CD4-positive, alpha-beta T cell treated with Interleukin-4 for 4 hours (primary cell): ENCODE measurements at regions not wholly inside any gene's neighbourhood (a gene's known extent, or its start where the extent isn't known, plus 50 kb on each side); places are given as distances from the start of the nearest gene placed in this dataset.
A peak's percentile ranks its signal among the peaks of the same experiment; 100 is the strongest.

Experiments used
- DNase-seq: peaks from one replicate; pipeline ENCODE4 v3.0.0-alpha.2; 2020

DNA sequence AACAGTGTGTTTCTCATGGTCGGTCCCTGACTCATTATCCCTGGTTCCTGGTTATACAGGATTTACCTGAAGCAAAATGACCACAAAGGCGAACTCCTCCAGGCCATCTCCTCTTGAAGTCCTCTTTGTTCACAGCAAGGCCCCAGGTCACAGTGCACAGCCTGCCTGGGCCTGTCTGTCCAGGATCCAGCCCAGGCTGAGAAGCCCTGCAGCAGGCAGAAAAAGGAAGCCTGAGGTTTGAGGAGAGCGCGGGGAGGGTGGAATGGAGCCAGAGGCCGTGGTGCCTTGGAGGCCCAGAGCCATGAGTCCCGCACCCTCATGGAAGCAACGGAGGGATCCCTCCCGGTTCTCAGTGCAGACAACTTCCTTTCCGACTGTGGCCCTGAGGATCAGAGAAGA is 136.8 kb upstream of the IRF2BP2 start:
- DNase-seq: no peak

DNA sequence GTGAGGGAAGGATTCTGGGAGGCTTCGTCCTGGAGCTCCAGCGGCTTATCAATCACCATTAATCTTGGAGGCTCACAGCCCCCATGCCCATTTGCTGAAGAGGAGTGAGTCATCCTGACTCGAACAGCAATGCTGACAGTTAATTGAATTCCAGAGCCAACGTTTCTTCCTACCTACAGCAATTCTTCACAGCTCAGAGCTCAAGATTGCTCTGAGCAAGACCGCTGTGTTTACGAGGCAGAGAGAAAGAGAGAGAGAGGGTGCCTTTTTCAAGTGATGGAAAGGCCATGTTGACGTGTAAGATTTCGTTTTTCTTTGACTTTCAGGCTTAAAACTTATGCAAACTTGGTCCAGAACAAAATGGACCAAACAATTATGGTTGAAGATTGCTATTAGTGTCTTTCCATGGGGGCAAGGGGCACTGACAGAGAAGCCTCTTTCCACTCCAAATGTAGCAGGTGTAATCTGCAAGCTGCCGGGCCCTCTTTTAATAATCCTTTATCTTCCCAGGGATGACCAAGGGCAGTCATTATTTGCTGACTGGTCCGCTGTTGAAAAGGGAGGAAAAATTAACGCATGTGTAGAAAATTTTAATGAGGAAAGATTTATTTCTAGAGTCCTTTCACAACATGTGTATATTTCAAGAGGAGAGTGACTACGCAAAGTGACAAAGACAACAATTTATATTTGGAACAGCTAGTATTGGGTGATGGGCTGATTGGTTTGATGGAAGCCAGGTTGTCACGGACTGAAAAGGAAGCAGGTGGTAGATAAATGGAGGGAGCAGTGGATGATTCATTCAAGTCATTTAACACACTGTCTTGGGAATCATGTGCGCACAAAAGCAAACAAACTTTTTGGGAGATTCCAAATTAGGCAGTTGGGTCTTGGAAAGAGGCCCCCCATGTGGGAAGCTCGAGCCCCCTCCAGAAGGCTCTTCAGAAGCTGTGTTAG is 136.1 kb upstream of the IRF2BP2 start:
- DNase-seq: no peak

DNA sequence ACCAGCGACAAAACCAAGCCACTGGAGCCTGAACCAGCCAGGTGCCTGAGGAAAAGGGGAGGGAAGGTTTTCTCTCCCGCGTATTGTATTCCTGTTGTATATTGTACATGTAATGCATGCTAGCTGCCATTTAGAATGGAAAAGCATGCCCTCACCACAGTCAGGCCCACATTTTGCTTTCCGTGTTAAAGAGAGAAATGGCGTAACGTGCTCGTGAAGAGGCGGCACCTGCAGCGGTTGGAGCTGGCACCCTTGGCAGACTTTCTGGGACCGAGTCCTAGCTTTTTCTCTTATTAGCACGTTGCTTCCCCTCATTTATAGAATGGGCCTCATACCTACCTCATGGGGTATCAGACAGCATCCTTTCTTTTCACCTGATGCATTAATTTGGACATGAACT is 135.3 kb upstream of the IRF2BP2 start:
- no peak for DNase-seq

DNA sequence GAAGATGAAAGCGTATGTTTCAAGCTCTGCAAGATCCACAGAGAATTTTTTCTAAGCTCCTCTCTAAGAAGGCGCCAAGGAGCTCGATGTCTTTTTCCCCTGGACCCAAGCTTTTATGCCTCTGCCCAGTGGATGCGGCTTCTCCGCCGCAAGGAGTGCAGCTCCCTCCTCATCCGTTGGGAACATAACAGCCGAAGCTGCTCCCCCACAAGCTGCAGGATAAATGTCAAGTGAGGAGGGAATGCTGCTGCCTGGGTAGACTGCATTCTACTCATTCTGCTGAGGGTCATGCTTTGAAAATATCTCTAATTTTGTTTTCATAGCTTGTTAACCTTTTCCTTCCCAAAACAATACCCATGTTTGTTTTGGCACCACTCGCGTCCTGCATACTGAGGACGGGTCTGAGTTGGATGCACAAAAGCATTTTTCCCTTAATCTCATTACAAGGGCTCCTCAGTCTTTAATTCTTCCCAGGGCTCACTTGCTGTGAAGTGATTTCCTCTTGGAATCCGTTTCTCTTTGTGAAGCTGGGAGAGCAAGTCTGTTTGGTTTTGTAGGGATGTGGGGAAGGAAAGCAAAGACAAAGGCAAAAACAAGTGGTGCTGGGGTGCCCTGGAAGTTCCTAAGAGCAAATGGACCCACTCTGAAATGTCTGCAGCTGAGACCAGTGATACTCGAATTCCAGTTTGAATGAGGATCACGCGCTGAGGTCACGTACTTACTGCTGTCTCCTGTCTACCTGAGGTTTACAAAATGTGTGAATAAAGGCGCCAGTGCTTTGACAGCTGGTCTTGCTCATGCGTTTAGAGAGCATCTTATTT is 134.0 kb upstream of the IRF2BP2 start:
- no peak for DNase-seq

DNA sequence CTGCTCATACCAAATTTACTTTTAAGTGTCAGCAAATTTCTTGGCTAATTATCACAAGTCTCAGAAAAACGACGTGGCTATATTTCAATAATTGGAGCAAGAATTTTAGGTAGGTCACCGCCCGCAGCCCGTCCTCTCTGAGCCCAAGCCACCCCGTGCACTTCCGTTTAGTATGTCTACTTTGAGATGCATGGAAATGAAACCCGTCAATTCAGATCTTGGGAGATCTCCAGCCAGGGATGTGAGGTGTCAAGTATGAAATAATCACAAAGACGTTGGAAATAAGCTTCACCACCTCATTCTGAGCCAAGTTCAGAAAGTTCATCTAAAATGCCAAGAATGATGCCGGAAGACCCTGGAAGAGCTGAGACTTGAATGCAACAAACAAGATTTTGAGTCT is 132.6 kb upstream of the IRF2BP2 start:
- no peak for DNase-seq

DNA sequence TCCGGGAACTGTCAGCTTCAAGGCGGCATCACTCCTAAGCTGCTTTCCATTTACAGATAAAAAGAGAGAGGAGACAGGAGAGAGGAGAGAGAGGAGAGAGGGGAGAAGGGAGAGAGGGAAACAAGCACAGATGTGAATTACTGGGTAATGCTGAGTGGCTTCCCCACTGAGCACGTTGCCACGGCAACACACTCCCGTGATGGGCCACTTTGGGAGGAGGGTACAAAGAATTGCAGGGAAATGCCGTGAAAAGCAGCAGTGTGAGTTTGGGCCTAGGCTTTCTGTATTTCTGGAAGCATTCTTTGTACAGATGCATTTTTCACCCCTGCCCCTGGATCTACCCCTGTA is 128.0 kb upstream of the IRF2BP2 start:
- DNase-seq: no peak

DNA sequence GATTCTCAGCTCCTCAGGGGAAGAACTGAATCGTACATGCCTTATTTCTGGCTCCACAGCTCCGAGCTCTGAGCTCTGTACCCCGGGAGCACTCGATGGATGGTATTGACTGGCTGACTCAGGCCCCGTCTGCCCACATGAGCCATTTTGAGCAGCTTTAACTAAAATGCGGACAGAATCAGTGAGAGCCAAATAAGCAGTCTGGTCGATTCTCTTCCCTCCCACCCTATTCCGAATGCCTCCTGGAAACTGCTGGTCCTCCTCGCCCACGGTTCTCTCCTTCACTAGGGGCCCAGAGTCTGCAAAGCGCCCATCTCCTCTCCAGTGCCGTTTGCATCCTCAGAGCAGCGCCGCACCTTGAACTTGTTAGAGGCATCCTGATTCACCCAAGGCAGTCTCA is 125.9 kb upstream of the IRF2BP2 start:
- no peak for DNase-seq

DNA sequence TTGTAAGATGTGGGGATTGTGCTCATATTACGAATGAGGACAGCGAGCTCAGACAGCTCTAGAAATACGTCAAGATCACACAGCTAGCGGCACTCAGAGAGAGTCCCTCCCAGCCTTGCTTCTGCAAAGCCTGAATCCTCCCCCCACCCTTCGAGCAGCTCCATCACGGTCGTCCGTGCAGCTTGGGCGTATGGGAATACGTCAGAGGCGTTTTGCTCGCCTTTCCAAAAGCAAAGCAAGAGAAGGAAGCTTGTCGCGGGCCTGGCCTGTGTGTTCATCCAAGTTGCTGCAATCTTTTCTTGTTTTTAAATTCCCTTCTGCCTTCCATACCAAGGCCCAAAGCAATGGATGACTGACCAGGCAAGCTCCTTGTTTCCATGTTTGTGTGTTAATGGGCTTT is 125.5 kb upstream of the IRF2BP2 start:
- no peak for DNase-seq

DNA sequence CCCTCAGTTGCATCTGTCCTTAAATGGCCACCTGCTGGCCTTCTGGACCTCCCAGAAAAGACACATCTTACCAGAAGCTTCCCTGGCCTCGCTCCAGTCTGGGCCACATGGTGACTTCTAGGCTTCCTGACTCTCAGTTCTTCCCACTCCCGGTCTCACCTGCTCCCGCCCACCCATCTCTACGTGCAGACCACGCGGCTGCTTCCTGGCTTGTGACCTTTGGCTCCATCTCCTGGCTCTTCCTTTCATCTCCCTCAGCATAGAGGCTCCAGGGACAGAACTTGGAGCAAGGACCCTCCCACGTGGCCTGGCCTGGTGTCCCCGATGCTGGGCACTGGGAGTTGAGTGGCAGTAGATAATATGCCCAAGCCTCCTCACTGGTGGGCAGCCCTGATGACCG is 124.9 kb upstream of the IRF2BP2 start:
- DNase-seq: no peak

DNA sequence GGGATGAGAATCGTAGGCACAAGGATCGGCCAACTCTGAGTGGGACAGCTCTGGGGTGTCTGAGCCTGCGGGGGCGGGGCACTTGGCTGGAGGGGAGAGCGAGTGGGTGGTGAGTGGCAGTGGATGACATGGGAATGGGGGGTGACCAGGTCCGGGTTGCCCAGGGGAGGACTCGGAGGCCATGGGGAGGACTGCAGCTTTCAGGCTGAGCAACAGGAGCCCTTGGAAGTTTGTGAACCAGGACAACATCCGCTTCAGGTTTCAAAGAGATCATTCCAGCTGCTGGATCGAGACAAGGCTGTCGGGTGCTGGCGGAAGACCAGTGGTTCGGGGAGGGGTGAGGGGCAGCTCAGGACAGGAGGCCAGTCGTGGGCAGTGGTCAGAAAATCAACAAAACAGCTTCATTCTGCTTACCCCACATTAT is 124.4 kb upstream of the IRF2BP2 start:
- DNase-seq: no peak

DNA sequence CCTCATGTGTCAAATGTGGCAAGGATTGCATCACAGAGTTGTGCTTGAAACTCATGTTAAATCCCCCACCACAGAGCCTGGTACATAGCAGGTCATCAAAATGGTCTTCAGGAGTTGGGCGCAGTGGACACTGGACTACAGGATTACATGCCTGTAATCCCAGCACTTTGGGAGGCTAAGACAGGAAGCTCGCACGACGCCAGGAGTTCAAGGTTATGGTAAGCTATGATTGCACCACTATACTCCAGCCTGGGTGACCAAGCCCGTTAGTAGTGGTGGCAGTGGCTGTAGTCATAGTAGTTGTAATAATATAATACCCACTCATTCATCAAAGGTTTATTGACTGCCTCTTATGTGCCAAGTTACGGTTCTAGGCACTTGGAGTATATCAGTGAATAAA is 123.4 kb upstream of the IRF2BP2 start:
- no peak for DNase-seq

DNA sequence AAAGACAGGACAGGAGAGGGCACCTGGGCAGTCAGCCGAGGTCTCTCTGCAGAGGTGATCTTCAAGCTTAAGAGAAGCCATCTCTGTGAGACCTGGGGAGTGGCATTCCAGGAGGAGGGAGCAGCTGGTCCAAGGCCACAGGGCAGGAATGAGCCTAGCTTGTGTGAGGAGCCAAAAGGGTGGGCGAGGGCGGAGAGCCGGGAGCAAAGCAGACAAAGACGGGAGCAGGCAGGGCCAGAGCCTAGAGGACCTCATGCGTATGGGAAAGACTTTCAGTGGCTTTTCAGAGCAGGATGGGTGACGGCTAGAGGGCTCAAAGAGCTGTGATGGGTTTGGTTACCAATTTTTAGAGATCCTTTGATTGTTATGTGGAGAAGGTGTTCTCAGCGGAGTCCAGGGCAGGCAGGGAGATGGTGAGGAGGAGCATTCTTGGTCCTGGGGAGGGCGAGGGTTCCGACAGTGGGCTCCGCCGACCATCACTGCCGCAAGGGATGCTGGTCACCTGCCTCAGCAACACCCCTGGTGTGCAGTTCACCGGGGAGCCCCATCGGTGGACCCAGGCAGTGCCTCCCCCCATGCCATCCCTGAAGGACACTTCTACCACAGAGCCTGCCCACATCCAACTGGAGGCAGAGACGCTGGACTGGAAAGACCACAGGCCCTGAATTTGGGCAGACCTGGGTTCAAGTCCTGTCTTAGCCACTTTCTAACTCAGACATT is 122.9 kb upstream of the IRF2BP2 start:
- no peak for DNase-seq

DNA sequence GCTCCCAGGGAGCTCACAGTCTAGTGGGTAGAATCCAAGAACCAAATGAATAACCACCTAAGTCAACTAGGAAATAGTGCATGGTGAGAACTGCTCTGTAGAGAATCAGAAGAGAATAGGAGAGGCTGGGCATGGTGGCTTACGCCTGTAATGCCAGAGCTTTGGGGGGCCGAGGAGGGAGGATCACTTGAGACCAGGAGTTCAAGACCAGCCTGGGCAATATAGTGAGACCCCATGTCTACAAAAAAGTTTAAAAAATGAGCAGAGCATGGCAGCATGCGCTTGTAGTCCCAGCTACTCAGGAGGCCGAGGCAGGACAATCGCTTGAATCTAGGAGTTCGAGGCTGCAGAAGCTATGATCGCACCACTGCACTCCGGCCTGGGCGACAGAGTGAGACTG is 122.3 kb upstream of the IRF2BP2 start:
- DNase-seq: no peak

DNA sequence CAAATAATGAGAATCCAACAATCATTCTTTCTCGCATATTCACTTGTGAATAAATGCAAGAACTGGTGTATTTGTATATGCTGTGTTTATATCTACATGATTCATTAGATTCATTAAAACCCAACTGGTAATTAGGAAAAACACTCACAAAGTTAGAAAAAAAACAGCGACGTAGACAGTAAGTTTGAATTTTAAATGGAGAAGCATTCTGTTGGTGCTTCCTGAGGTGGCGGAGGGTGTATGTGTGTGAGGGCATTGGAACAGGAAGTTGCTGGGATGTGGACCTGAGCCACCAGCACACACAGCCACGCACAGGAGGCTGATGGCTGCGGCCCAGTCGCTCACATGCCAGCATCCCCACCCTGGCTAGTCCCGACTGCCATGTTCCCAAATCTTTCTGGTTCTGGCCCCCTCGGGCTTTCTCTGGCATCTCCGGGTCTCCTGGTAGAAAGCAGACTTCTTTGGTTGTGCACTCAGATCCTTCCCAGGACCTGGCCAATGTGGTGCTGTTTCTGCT is 121.6 kb upstream of the IRF2BP2 start:
- DNase-seq: no peak

DNA sequence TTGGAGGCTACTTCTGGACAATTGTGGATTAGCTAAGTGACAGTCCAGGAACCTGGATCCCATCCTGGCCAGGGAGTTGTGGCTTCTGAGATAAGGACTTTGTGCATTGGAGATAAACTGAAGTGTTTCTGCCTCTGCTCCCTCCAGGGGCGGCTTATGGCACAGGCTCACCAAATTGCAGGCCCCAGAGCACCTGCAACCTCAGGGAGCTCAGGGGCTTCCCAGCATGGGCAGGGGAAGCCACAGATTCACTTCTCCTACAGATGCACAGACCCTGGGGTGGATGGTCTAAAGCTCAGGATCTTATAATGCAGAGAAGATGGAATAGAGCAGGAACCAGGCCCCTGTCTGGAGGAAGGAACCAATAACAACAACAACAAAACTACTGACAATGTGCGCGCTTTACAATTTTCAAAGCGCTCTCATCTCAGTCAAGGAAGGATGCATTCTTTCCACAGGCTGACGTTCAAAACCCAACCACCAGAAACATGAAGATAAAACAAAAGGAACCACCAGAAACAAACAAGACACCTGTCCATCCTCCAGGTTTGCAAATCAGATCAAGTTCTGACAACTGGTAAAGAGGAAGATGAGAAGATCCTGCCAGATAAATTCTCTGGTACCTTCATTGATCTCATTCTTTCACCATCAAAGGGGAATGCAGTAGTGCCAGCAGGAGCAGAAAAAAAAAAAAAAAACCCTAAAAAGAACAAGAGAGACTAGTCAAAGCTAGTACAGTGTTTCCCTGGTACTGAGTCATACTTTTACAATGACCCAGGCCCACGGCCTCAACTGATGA is 121.0 kb upstream of the IRF2BP2 start:
- peak; percentile 88 for DNase-seq

DNA sequence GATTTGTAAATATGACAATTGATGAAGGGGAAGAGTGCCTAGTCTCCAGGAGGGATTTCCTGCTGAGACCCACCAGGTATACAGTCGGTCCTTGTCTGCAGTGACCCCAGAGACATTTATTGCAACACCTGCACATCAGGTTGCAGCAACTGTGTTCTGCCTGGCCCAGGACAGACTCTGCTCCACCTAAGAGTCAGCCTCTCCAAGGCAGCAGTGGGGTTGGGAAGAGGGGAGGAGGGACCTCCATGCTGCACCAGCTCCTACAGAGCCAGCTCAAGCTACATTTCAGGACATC is 120.4 kb upstream of the IRF2BP2 start:
- DNase-seq: no peak

DNA sequence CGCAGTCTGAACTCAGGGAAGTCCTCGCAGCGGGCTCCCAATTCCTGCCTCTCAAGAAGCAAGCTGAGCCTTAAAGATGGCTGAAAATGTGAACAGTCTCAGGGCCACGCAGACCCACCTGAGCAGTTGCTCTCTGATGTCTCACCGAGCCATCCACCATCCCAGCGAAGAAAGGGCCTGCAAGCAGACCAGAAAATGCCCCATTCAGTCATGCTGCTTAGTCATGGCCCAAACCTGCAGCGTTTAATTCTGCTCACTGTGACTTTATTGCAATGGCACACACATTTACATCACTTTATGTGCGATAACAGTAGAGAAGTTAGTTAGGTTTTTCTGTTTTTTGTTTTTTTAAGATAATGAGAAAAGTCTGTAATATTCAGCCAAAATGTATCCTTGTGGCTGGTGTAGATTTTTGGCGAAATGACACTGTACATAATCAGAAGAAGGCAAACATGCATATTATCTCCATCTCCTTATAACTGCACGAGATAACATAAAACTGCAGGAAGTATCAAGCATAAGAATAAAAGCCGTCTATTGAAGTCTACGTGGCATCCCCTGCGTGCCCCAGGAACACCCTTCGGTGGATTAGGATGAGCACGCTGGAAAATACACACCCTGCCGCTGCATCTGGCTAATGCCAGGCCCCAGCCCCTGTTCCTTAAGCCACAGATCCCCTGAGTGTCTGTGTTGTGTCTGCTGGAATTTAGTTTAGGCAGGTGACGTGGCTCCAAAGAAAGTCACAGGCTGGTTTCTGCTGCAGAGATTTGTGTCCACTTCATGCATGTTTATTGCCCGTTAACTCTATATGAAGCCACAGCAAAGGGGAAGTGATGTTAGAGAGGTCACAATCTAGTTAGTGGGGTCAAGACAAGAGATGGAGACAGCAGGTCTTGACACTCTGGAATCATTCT is 119.8 kb upstream of the IRF2BP2 start:
- DNase-seq: no peak

DNA sequence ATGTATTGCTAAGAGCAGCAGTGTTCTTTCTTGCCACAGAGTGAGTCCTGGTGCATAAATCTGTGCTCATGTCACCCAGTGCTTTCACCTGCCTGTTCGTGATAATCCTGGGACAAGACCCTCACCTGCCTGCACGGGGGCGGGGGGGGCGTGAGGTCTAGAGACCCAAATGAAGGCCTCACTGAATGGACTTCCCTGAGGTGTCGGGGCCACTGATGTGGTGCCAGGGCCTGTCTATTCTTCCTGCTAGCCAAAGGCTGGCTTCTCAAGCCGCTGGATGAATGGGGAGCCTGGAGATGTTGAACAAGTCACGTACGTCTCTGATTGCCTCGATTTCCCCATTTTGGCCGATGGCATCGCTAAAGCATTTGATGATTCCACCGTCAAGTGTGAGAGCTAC is 118.8 kb upstream of the IRF2BP2 start:
- no peak for DNase-seq

DNA sequence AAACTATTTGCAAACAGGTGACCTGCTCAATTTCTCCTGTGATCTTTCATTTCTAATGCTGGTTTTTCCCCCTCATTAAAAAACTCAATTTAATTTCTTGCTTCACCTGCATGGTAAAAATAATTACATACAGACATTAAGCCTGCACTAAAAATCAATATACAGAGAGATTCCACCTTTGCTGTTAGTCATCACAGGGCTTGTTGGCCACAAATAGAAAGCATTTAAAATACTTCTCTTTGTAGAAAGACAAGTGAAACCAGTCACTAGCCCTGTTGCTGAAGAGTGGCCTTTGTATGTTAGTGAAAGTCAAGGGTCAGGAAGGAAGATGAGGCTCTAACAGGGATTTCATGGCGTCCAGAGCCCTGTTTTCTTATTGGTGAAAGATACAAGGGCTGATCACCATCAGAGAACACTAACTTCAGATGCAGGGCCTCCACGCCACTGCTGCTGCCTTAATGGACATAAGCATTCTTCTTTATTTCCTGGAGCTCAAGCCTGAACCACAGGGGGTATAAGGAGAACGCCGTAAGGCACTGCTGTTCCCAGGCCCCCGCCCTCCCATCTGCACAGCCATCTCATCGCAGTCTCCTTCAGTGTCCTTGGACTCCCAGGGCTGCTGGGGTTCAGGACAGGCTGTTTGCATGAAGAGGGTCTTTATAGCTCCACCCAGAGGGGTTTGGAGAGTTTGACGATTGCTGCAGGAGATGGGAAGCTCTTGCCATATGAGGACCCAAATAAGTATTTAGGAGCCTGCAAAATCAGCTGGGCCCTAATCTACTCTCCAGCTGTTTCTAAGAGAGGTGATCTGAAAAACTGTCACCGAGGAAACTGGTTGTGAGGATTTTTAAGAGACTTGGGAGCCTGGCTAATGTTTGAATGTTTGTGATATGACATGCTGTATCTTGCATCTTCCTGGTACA is 117.3 kb upstream of the IRF2BP2 start:
- peak; percentile 27 for DNase-seq

DNA sequence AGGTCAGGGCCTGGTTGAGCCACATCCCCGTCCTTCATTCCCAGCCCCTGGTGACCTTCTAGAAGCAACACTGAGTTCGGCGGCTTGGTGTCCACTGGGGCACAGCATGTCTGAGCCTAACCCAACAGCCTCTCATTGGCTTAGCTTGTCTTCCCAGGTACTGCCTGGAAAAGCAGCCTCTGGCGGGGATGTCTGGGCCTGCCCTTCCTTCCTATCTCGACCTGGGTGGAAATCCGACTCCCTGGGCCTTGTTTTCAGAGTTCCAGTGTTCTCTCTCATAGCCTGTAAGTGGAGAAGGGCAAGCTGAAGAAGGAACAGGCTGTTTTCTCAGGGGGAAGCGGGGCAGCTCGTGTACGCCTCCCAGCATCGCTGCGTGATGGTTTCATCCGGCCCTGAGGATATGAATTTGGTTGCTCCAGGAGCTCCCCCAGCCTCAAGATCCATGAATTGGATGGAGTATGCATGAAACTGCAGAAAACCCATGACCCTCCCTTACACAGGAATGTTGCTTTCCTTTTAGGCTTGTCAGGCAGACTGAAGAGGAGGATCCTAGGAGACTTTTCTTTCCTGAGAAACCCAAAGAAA is 116.5 kb upstream of the IRF2BP2 start:
- no peak for DNase-seq
